Testis (tissue), 2 donors: ENCODE measurements at regions not wholly inside any gene's neighbourhood (a gene's known extent, or its start where the extent isn't known, plus 50 kb on each side); places are given as distances from the start of the nearest gene placed in this dataset.

ENCODE experiments used
- POLR2A ChIP-seq: fragments of 450-650 bp; IDR thresholded peaks from one replicate; pipeline ENCODE4 v1.6.1; 2017; ENCODE audit warnings: antibody characterized with exemption, mild to moderate bottlenecking, moderate library complexity
- TF ChIP-seq, protein P1 (sequence below), 3 experiments: fragments of 450-650 bp in 2 of 3; fragments of 200-600 bp in 1 of 3; sonication (generic) in 1 of 3; IDR thresholded peaks; one replicate each; pipeline ENCODE4 v1.5.1; 2016 to 2019; ENCODE audit warnings: antibody characterized with exemption in 3 of 3, mild to moderate bottlenecking in 2 of 3, moderate library complexity in 1 of 3

DNA sequence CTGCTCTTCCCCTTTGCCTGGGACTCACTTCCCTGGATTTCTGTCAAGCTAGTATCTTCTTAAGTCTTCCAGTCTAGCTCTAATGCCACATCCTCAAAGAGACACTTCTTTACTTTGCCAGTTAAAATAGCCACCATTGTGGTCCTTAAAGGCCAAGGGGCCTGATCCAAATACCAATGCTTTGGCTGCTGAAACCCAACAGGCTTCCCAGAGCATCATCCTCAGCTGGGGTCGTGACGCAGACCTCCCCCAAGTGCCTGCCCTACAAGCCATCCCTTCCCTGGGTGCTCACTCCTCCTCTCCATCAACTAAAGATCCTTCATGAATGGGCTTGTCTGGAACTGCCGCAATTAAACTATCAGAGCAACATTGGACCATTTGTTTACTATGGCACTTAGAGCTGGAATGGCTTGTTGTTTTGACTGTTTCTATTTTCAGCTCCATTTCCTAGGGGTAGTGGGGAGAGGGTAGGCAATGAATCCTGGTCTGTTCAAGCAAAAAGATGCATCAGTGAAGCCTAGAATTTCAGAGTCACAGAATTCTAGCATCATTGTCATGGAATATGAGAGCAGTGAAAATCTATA is 79.6 kb upstream of the SIRPA start:
- TF ChIP-seq, protein P1, sequence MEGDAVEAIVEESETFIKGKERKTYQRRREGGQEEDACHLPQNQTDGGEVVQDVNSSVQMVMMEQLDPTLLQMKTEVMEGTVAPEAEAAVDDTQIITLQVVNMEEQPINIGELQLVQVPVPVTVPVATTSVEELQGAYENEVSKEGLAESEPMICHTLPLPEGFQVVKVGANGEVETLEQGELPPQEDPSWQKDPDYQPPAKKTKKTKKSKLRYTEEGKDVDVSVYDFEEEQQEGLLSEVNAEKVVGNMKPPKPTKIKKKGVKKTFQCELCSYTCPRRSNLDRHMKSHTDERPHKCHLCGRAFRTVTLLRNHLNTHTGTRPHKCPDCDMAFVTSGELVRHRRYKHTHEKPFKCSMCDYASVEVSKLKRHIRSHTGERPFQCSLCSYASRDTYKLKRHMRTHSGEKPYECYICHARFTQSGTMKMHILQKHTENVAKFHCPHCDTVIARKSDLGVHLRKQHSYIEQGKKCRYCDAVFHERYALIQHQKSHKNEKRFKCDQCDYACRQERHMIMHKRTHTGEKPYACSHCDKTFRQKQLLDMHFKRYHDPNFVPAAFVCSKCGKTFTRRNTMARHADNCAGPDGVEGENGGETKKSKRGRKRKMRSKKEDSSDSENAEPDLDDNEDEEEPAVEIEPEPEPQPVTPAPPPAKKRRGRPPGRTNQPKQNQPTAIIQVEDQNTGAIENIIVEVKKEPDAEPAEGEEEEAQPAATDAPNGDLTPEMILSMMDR (IDR thresholded peaks at IDR 0.05), result no peak
- TF ChIP-seq POLR2A, result no peak
